ENCODE measurements at regions not wholly inside any gene's neighbourhood (a gene's known extent, or its start where the extent isn't known, plus 50 kb on each side); places are given as distances from the start of the nearest gene placed in this dataset.

GRCh38 chrX:65194547-65194946, 218.3 kb upstream of the ZC4H2 start:
- no peak for TF ChIP-seq BHLHE40 (IDR thresholded peaks at IDR 0.05; ENCODE audit: borderline replicate concordance)
- TF ChIP-seq FOXM1 (IDR thresholded peaks at IDR 0.05; ENCODE audit: borderline replicate concordance) = no peak
